ENCODE measurements at regions not wholly inside any gene's neighbourhood (a gene's known extent, or its start where the extent isn't known, plus 50 kb on each side); places are given as distances from the start of the nearest gene placed in this dataset.

DNA sequence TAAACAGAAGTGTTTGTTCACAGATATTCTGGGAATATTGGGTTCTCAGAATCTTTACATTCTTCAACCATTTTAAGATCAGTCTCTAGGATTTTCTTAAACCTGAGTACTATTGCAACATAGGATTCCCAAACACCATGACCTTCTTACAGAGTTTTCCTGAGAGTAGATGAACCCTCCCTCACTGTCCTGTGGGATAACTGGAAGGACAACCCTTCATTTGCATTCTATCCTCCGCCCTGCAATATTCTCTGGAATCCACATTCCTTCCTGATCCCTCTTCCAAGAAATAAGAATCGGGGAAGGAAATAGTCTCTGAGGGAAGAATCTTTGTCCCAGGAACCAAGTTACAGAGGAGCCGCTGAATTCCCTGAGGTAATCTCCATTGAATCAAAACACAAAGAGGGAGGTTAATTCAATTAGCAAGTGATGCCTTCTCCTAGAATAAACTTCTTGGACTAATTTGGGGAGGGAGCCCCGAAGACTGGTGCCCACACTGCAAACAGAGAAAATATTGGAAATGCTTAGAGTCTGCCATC lies 99.8 kb upstream of the MBIP start:
- ChIA-PET POLR2A (interaction anchor here (0.6 kb wide), 1 partner anchor 840 kb away, joined by 5 read pairs; no protein-coding TSS in a partner anchor), CTCF (interaction anchor here (0.6 kb wide), 1 partner anchor 133 kb away, joined by 7 read pairs; no protein-coding TSS in a partner anchor)
- Mint-ChIP-seq H3K27me3 (ENCODE audit: low read depth) (peaks cover 36% of the 10 kb centered on the region), H3K9me3 (peaks cover 18% of the 10 kb centered on the region), H3K4me1 (peaks cover 28% of the 10 kb centered on the region), H3K4me3 (no peak overlapping the region), H3K27ac (no peak overlapping the region), H3K36me3 (peaks cover 6% of the 10 kb centered on the region)
- no peak for DNase-seq (ENCODE audit: low spot score)
- peak; percentile 72 for ATAC-seq
- TF ChIP-seq, protein P1, sequence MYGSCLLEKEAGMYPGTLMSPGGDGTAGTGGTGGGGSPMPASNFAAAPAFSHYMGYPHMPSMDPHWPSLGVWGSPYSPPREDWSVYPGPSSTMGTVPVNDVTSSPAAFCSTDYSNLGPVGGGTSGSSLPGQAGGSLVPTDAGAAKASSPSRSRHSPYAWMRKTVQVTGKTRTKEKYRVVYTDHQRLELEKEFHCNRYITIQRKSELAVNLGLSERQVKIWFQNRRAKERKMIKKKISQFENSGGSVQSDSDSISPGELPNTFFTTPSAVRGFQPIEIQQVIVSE (CRISPR knock-in tag; IDR thresholded peaks at IDR 0.05; ENCODE audit: borderline replicate concordance): no peak
- TF ChIP-seq ATF1 (CRISPR knock-in tag; IDR thresholded peaks at IDR 0.05): no peak
- TF ChIP-seq MYBL2 (CRISPR knock-in tag; IDR thresholded peaks at IDR 0.05): no peak
- no peak for TF ChIP-seq JAZF1 (CRISPR knock-in tag; IDR thresholded peaks at IDR 0.05)
- TF ChIP-seq, protein P2, sequence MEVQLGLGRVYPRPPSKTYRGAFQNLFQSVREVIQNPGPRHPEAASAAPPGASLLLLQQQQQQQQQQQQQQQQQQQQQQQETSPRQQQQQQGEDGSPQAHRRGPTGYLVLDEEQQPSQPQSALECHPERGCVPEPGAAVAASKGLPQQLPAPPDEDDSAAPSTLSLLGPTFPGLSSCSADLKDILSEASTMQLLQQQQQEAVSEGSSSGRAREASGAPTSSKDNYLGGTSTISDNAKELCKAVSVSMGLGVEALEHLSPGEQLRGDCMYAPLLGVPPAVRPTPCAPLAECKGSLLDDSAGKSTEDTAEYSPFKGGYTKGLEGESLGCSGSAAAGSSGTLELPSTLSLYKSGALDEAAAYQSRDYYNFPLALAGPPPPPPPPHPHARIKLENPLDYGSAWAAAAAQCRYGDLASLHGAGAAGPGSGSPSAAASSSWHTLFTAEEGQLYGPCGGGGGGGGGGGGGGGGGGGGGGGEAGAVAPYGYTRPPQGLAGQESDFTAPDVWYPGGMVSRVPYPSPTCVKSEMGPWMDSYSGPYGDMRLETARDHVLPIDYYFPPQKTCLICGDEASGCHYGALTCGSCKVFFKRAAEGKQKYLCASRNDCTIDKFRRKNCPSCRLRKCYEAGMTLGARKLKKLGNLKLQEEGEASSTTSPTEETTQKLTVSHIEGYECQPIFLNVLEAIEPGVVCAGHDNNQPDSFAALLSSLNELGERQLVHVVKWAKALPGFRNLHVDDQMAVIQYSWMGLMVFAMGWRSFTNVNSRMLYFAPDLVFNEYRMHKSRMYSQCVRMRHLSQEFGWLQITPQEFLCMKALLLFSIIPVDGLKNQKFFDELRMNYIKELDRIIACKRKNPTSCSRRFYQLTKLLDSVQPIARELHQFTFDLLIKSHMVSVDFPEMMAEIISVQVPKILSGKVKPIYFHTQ (CRISPR knock-in tag; IDR thresholded peaks at IDR 0.05): no peak
- no peak for TF ChIP-seq ZNF263 (CRISPR knock-in tag; IDR thresholded peaks at IDR 0.05; ENCODE audit: low read depth)
- TF ChIP-seq, protein P3, sequence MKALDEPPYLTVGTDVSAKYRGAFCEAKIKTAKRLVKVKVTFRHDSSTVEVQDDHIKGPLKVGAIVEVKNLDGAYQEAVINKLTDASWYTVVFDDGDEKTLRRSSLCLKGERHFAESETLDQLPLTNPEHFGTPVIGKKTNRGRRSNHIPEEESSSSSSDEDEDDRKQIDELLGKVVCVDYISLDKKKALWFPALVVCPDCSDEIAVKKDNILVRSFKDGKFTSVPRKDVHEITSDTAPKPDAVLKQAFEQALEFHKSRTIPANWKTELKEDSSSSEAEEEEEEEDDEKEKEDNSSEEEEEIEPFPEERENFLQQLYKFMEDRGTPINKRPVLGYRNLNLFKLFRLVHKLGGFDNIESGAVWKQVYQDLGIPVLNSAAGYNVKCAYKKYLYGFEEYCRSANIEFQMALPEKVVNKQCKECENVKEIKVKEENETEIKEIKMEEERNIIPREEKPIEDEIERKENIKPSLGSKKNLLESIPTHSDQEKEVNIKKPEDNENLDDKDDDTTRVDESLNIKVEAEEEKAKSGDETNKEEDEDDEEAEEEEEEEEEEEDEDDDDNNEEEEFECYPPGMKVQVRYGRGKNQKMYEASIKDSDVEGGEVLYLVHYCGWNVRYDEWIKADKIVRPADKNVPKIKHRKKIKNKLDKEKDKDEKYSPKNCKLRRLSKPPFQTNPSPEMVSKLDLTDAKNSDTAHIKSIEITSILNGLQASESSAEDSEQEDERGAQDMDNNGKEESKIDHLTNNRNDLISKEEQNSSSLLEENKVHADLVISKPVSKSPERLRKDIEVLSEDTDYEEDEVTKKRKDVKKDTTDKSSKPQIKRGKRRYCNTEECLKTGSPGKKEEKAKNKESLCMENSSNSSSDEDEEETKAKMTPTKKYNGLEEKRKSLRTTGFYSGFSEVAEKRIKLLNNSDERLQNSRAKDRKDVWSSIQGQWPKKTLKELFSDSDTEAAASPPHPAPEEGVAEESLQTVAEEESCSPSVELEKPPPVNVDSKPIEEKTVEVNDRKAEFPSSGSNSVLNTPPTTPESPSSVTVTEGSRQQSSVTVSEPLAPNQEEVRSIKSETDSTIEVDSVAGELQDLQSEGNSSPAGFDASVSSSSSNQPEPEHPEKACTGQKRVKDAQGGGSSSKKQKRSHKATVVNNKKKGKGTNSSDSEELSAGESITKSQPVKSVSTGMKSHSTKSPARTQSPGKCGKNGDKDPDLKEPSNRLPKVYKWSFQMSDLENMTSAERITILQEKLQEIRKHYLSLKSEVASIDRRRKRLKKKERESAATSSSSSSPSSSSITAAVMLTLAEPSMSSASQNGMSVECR (CRISPR knock-in tag; IDR thresholded peaks at IDR 0.05; ENCODE audit: borderline replicate concordance): no peak
- no peak for TF ChIP-seq MXD4 (CRISPR knock-in tag; IDR thresholded peaks at IDR 0.05; ENCODE audit: borderline replicate concordance)
- TF ChIP-seq, protein P4, sequence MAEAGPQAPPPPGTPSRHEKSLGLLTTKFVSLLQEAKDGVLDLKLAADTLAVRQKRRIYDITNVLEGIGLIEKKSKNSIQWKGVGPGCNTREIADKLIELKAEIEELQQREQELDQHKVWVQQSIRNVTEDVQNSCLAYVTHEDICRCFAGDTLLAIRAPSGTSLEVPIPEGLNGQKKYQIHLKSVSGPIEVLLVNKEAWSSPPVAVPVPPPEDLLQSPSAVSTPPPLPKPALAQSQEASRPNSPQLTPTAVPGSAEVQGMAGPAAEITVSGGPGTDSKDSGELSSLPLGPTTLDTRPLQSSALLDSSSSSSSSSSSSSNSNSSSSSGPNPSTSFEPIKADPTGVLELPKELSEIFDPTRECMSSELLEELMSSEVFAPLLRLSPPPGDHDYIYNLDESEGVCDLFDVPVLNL (CRISPR knock-in tag; IDR thresholded peaks at IDR 0.05; ENCODE audit: borderline replicate concordance, low read depth): no peak
- TF ChIP-seq, protein P5, sequence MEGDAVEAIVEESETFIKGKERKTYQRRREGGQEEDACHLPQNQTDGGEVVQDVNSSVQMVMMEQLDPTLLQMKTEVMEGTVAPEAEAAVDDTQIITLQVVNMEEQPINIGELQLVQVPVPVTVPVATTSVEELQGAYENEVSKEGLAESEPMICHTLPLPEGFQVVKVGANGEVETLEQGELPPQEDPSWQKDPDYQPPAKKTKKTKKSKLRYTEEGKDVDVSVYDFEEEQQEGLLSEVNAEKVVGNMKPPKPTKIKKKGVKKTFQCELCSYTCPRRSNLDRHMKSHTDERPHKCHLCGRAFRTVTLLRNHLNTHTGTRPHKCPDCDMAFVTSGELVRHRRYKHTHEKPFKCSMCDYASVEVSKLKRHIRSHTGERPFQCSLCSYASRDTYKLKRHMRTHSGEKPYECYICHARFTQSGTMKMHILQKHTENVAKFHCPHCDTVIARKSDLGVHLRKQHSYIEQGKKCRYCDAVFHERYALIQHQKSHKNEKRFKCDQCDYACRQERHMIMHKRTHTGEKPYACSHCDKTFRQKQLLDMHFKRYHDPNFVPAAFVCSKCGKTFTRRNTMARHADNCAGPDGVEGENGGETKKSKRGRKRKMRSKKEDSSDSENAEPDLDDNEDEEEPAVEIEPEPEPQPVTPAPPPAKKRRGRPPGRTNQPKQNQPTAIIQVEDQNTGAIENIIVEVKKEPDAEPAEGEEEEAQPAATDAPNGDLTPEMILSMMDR (IDR thresholded peaks at IDR 0.05): no peak
- TF ChIP-seq, protein P6, sequence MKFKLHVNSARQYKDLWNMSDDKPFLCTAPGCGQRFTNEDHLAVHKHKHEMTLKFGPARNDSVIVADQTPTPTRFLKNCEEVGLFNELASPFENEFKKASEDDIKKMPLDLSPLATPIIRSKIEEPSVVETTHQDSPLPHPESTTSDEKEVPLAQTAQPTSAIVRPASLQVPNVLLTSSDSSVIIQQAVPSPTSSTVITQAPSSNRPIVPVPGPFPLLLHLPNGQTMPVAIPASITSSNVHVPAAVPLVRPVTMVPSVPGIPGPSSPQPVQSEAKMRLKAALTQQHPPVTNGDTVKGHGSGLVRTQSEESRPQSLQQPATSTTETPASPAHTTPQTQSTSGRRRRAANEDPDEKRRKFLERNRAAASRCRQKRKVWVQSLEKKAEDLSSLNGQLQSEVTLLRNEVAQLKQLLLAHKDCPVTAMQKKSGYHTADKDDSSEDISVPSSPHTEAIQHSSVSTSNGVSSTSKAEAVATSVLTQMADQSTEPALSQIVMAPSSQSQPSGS (CRISPR knock-in tag; IDR thresholded peaks at IDR 0.05; ENCODE audit: borderline replicate concordance, low read depth): no peak
- TF ChIP-seq, protein P7, sequence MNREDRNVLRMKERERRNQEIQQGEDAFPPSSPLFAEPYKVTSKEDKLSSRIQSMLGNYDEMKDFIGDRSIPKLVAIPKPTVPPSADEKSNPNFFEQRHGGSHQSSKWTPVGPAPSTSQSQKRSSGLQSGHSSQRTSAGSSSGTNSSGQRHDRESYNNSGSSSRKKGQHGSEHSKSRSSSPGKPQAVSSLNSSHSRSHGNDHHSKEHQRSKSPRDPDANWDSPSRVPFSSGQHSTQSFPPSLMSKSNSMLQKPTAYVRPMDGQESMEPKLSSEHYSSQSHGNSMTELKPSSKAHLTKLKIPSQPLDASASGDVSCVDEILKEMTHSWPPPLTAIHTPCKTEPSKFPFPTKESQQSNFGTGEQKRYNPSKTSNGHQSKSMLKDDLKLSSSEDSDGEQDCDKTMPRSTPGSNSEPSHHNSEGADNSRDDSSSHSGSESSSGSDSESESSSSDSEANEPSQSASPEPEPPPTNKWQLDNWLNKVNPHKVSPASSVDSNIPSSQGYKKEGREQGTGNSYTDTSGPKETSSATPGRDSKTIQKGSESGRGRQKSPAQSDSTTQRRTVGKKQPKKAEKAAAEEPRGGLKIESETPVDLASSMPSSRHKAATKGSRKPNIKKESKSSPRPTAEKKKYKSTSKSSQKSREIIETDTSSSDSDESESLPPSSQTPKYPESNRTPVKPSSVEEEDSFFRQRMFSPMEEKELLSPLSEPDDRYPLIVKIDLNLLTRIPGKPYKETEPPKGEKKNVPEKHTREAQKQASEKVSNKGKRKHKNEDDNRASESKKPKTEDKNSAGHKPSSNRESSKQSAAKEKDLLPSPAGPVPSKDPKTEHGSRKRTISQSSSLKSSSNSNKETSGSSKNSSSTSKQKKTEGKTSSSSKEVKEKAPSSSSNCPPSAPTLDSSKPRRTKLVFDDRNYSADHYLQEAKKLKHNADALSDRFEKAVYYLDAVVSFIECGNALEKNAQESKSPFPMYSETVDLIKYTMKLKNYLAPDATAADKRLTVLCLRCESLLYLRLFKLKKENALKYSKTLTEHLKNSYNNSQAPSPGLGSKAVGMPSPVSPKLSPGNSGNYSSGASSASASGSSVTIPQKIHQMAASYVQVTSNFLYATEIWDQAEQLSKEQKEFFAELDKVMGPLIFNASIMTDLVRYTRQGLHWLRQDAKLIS (CRISPR knock-in tag; IDR thresholded peaks at IDR 0.05; ENCODE audit: borderline replicate concordance): no peak
- TF ChIP-seq, protein P8, sequence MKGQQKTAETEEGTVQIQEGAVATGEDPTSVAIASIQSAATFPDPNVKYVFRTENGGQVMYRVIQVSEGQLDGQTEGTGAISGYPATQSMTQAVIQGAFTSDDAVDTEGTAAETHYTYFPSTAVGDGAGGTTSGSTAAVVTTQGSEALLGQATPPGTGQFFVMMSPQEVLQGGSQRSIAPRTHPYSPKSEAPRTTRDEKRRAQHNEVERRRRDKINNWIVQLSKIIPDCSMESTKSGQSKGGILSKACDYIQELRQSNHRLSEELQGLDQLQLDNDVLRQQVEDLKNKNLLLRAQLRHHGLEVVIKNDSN (CRISPR knock-in tag; IDR thresholded peaks at IDR 0.05): no peak
- TF ChIP-seq CBFB (CRISPR knock-in tag; IDR thresholded peaks at IDR 0.05; ENCODE audit: low read depth): no peak
